CD4-positive, alpha-beta T cell treated with Interleukin-15 for 1 hour (primary cell): ENCODE measurements at regions not wholly inside any gene's neighbourhood (a gene's known extent, or its start where the extent isn't known, plus 50 kb on each side); places are given as distances from the start of the nearest gene placed in this dataset.

ENCODE experiments used
- DNase-seq: peaks from one replicate; pipeline ENCODE4 v3.0.0-alpha.2; 2020

DNA sequence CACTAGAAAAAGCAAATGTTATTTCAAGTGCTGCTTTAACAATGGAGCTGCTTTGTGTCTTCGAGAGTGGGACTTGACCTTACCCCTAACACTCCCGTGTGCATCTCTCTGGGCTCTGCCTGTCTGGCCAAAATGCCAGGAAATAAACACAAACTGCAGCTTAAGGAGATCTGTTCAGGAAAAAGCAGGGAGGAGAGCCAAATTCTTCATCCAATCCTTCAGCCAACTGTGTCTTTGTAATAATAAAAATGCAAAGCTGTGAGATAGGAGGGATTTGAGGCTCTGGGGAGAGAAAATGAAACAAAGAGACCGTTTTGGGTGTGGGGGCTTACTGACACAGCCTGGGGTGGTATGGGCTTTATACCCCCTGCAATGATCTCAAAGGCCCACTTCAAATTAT, 85.8 kb upstream of the WSCD2 start:
- DNase-seq, result no peak

DNA sequence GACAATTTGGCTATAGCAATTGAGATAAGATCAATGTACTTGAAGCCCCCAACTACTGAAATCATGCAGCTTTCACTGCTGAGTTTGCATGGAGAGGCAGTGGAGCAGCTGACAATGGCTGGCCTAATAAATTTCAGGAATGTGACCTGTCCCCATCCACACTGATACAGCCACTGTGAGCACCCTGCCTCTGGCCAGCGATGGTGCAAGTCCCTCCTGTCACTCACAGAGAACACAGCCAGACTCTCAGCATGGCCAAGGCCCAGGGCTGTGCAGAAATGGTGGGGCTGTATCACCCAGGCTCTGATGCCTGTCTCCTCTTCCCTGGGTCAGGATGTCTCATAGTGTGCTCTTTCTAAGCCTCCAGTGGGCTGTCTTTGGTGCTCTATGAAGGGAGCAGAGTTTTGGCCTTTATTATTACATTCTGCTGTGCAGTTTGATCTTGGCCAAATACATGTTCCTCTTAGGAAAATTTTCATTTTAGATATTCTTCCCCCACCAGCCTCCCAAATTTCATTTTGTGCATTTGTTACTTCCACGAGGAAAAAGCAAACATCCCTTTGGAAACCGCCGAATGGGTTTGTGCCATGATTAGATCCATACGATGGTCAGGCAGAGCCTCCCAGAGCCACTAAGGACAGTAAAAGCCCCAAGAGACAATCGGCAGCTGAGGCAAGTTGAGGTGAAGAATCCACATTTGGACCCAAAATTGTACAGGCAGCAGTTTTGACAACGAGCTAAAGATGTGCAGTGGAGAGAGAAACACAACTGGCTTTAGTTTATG, 85.1 kb upstream of the WSCD2 start:
- no peak for DNase-seq

DNA sequence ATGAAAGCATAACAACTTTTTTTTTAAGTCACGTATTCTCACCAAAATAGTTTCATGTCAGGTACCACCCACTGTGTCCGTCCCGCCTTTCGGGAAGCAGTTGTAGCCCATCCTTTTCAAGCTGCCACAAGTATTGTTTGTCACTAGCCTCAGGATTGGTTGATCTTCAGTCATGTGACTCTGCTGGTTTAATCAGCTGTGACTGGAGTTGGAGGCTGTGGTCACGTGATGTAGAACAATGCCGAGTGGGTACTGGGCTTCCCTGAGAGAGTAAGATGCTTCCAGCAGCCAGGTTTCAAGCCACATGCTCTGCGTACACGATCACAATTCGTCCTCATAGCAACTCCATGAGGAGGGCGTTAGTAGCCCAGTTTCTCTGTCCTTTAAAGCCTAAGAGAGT, 83.0 kb upstream of the WSCD2 start:
- no peak for DNase-seq

DNA sequence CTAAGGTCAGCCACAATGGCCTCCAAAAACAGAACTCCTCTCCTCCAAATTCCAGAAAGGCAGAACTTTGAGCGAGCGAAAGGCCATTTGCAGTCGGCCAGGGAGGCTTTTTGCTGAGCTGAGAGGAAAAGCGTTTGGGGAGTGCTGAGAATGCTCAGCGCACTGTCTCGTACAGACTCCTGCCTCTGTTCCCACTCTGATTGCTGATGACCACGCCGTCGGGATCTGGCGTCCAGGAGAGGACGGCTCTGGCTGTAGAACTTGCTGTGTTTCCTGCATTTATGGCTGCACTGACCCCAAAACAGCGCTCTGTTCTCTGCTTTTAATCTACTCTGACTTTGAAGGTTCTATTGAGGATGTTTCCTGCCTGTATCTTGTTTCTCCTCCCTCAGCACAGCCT, 82.4 kb upstream of the WSCD2 start:
- DNase-seq, result no peak

DNA sequence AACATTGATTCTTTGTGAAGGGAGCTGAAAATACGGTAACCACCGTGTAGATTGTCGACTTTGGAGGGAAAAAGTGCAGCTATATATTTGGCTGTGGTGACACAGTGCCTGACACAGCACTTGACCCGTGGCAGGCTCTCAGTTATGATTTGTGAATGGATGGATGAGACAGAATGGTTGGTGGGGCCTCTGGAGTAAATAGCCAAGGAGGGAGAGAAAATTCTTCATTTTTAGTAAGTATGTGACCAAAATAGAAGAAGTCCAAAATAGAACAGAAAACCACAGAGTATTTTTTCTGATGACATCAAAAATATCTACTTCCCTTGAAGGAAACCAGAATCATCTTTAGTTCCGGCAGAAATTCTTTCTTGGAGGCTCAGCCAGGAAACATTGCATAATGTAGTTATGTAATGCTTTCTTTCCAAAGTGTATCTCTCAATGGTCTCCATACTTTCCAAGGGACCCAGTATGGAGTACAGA, 82.0 kb upstream of the WSCD2 start:
- no peak for DNase-seq

DNA sequence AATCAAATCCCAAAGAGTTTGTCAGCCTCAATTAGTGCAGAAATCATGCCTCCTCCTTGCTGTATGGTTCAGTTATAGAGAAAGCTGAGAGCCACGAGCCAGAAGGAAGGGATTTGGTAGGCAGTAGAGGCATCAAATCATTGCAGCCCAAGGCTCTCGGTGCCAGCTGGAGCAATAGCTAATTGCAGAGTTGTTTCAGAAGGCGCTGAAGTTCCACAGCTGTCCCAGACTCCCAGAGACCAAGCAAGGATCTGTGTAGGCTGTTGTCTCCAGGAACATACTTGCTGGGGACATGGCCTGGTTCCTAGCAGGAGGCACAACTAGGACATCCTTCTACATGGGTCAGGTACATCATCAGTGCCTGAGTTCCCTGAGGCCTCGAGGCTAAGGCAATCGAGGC, 80.4 kb upstream of the WSCD2 start:
- DNase-seq, result no peak

DNA sequence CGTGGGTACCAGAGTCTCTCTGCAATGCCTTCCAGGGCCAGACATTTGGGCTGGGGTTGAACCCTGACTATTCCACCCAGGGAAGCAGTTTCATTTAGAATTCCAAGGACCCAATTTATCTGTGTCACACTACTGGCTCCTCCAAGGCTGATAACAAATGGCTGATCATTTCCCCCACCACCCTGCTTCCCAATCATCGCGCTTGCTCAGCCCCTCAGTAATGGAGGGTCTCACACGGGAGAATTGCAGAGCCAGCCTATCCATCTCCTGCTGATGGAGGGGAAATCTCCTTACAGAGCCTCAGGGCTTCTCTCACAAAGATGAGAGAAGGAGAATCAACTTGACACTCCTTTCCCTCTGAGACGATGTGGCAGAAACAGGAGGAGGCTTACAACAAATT, 78.4 kb upstream of the WSCD2 start:
- no peak for DNase-seq

DNA sequence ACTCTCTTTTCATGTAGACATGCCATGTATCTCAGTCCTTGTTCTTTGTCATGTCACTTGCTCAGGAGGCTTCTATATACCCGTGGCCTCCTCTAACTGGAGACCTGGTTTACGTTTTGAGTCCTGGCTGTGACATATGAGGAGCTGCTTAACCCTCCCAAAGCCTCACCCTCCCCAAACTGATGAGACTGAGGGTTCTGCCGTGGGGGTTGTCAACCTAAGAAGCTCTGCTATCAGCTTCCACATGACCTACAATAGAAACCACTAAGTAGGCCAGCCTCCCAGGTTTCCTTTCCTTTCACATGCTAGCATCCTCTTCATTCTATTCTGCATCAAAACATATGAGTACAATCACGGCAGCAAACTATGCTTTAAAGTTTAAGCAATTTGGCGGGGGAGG, 76.8 kb upstream of the WSCD2 start:
- no peak for DNase-seq

DNA sequence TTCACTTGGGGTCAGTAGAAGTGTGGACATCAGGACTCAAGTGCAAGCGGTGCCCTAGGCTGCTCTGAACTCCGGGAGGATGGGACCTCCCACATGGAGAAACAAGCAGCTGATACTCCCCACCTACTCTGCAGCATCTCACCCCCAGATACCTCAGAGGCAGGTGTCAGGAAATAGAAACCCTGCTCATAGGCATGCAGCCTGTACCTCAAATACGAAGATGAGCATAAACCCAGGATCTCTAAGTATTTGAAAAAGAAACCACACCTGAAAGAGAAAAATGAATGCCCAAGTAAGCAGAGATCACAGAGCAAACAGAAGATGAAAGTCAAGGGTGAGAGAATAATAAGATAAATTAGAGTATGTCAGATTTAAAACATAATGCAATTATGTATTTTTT, 75.6 kb upstream of the WSCD2 start:
- no peak for DNase-seq

DNA sequence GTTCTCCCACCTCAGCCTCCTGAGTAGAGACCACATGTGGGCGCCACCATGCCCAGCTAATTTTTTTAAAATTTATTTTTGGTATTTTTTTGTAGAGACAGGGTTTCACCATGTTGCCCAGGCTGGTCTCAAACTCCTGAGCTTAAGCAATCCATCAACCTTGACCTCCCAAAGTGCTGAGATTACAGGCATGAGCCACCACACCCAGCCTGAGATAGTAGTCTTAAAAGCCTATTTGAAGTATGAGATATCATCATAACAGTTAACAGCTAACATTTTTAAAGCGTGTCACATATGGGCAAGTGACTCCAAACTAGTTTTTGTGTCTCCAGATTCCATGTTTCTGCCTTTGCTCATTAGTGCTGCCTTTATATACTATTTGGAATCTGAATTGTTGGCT, 74.6 kb upstream of the WSCD2 start:
- DNase-seq, result no peak

DNA sequence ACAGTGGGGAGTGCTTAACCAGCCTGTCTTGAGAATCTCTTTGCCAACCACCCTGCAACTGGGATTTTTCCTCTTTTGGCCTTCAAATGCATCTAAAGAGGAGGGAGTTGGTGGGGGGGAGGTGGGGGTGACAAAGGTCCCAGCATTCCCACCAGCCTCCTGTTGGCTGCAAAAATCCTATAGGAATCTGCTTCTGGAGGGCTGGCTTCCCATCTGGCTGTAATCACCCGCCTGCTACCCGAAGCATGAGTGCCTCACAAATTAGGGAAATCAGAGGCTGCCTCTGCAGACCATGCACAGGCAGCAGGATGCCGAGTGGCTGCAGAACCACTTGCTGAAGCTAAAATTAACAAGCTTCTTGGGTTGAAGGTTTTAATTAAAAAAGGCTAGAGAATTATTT, 73.9 kb upstream of the WSCD2 start:
- DNase-seq, result no peak

DNA sequence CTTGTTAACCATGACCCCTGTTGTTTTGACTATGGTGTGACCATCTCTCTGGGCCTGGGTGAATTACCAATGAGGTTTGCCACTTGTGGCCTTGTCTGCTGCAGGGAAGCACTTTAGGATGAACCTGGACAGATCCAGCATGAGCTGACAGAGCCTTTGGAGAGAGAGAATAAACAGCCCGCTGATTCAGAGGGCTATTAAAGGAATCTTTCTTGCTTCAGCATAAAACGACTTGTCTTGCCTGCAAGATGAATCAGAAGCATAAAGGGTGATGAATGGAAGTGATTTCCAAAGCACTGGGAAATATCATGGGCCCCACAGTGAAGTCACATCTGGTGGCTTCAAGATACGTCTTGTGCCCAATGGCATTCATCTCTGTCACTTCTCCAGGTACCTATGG, 69.0 kb upstream of the WSCD2 start:
- no peak for DNase-seq

DNA sequence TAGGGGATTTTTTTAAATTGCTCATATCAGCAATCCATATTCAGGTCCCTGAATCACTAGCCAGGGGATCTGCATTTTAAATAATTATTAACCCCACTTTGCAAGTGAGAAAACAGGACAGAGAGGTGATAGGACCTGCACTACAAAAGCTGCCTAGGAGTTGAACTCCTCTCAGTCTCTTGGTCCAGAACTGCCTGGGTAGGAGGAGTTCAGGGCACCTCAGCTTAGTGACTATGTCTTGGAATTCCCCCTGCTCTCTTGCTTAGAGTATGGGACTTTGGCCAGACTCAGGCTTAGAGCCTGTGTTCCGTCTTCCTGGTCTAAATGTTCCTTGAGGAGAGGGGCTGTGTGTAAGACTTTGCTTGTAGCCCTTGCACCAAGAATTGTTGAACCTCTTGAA, 68.2 kb upstream of the WSCD2 start:
- no peak for DNase-seq

DNA sequence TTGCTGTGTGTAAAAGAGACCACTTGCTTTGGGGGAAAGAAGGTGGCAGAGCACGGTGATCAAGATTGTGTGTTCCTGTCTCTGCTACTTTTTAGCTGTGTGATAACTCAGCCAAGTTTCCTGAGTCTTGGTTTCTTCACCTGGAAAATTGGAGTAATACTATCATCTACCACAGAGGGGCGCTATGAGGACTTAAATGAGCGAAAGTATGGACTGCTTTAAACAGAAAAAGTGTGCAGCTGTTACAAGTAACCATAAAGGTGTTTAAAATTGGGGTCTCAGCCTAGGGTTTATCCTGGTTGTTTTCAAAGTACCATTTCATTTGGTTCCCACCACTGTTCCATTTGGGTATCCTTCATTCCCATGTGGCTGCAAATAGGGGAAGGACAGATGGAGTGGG, 65.9 kb upstream of the WSCD2 start:
- no peak for DNase-seq

DNA sequence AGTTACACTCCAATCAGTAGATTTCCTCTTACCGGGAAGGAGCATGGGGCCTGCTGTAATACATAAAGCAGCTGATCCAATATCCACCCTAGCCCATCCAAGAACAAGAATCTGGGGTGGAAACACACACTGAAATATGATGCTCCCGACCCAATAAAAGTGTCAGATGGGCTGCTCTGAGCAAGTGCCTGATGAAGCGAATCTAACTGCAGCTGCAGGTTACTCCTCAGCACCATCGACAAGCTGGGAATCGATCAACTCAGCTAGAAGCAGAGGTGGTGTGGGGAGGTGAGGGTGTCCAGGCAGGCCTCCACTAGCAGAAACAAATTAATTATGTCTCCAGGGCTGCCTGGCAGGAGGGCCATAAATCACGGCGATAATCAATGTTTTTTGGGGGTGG, 64.0 kb upstream of the WSCD2 start:
- DNase-seq, result no peak

DNA sequence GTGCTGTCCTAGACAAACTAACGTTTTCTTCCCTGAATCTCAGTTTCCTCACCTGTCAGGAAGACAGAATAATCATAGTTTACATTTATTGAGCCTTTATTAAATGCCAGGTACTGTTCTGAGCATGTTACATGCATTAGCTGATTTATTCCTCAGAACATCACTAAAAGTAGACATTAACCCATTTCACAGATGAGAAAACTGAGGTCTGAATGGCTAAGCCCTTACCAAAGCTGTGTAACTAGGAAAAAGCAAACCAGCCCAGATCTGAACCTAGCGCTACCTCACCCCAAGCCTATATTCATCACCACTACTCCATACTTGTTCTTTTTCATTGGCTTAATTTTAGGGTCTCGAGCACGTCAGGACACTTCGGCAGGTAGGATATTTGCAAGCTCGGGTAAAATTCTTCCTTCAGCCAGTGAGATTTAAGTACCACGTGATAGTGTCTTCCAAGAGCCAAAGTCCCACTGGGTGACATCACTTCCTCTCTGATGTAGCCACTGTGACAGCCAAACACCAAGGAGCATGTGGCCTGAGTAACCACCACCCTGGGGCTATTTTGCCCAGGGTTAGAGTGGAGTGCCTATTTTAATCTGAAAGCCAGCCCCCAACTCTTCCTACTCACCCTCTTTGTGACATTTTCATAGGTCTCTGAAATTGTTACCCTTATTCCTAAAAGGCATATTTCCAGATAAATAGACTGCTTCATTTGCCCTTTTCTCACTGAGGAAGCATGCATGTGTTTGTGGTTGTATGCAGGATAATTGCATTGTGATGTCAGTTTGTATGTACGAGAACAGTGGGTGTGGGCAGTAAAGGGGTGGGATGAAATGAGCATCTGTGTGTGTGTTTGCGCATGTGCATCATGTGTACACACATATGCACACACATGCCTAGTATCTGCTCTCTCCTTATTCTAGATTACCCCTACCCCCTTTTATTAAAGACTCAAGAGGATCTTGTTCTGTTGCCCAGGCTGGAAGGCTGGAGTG, 62.2 kb upstream of the WSCD2 start:
- DNase-seq, result no peak

DNA sequence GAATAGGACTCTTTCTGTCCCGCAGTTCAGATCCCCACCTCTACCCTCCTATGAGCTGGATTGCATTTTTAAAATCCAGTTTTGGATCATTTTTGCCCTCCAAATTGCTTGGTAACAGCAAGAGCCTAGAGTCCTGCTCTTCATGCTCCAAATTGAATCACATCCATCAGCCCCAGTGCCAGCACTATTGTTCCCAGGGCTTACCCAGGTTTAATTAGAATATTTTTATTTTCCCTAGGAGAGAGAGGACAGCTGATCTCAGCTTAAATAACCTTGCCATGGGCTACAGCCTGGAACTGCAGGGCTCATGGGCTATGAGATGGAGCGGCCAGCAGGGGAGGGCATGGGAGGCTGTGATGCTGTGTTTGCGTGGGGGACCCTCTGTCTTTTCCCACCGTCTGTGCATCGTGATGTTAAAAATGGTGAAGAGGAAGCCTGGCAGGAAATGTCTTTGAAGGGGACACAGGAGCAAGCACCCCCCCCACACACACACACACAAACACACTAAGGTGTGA, 59.4 kb upstream of the WSCD2 start:
- no peak for DNase-seq

DNA sequence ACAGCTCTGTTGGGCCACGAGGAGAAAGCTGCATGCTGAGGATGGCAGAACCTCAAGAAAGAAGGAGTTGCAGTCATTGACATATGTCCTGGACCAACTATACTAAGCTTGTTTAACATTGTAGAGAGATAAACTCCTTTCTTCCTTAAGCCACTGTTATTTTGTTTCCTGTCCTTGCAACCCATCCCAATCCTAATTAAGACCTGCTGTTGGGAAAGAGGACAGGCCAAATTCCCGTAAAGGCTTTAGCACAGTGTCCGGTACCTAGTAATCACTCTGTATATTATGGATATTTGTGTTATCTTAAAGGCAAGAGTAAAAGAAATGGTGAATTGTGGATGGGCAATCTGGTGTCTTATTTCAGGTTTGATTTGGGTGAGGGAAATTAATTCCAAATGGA, 53.5 kb upstream of the WSCD2 start:
- no peak for DNase-seq

DNA sequence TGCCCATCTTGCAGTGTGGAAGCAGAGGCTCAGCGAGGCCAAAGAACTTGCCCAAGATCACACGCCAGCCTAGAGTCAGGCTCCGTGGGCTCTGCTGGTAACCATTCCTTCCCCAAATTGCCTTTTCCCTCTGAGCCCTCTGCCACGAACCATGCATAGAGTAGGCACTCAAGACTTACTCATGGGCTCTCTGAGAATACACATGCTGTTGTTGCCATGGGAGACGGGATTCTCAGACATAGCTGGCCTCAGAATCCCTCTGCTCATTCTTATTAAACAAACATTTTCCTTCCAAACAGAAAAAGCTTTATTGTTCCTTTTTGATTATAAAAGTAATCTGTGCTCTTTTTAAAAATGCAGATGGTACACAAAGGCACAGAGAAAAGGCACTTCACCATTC, 52.5 kb upstream of the WSCD2 start:
- no peak for DNase-seq

DNA sequence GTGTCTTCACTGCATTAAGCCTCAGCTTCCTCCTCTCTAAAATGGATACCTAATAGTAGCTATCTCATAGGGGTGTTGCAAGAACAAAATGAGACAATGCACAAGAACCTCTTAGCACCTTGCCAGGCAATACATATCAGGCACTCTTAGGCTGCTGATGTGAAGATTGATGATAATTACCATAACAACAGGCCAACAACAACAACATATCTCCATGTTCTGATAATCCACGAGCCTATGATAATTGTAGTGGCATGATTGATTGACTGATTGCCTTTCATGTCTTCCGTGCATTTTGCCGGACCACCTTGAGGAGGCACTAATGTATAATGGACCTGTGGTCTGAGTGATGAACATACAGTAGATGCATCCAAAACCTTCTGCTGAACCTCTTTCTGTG, 50.7 kb upstream of the WSCD2 start:
- DNase-seq, result no peak
